Stimulated activated CD8-positive, alpha-beta memory T cell treated with anti-CD3 and anti-CD28 coated beads, Interleukin-15, amount 100 ng/mL, for 48 hours (primary cell): ENCODE measurements at regions not wholly inside any gene's neighbourhood (a gene's known extent, or its start where the extent isn't known, plus 50 kb on each side); places are given as distances from the start of the nearest gene placed in this dataset.

Source experiments
- DNase-seq, 2 donors: peaks; one replicate each; pipeline ENCODE4 v3.0.0-alpha.2; 2020; ENCODE audit warnings: low read depth in 2 of 2

GRCh38 chr2:215691346-215691745, 255.5 kb upstream of the FN1 start:
- no peak for DNase-seq

- no peak for DNase-seq
These were observed 251.5 kb upstream of the FN1 start for GRCh38 chr2:215687149-215688031.

- no peak for DNase-seq
These were observed 249.5 kb upstream of the FN1 start for GRCh38 chr2:215685238-215685990.

GRCh38 chr2:215684448-215685237, 248.8 kb upstream of the FN1 start:
- DNase-seq = no peak

GRCh38 chr2:215683295-215683694, 247.4 kb upstream of the FN1 start:
- no peak for DNase-seq

- DNase-seq = no peak
These were observed 246.1 kb upstream of the FN1 start for GRCh38 chr2:215681799-215682596.

- peak in 1 of 2 donors; percentile 23 for DNase-seq
These were observed 245.0 kb upstream of the FN1 start for GRCh38 chr2:215680605-215681598.

- no peak for DNase-seq
These were observed 242.2 kb upstream of the FN1 start for GRCh38 chr2:215678094-215678493.

GRCh38 chr2:215677481-215677880, 241.6 kb upstream of the FN1 start:
- DNase-seq = no peak

GRCh38 chr2:215672406-215672805, 236.5 kb upstream of the FN1 start:
- no peak for DNase-seq

GRCh38 chr2:215671691-215672090, 235.8 kb upstream of the FN1 start:
- DNase-seq = no peak

- DNase-seq = no peak
These were observed 235.4 kb upstream of the FN1 start for GRCh38 chr2:215671244-215671643.

- DNase-seq = no peak
These were observed 234.5 kb upstream of the FN1 start for GRCh38 chr2:215670396-215670795.

GRCh38 chr2:215668378-215668775, 232.5 kb upstream of the FN1 start:
- no peak for DNase-seq

GRCh38 chr2:215667585-215668377, 231.9 kb upstream of the FN1 start:
- no peak for DNase-seq

GRCh38 chr2:215664847-215665525, 229.1 kb upstream of the FN1 start:
- no peak for DNase-seq

GRCh38 chr2:215662715-215663114, 226.8 kb upstream of the FN1 start:
- no peak for DNase-seq

- DNase-seq = no peak
These were observed 224.8 kb upstream of the FN1 start for GRCh38 chr2:215660687-215661086.

- no peak for DNase-seq
These were observed 223.8 kb upstream of the FN1 start for GRCh38 chr2:215659650-215660049.
